ENCODE measurements at regions not wholly inside any gene's neighbourhood (a gene's known extent, or its start where the extent isn't known, plus 50 kb on each side); places are given as distances from the start of the nearest gene placed in this dataset.

GRCh38 chr13:64073203-64073602 lies 2657.6 kb upstream of the PCDH20 start:
- TF ChIP-seq POLR2A (IDR thresholded peaks at IDR 0.05): no peak
- TF ChIP-seq, protein P1, sequence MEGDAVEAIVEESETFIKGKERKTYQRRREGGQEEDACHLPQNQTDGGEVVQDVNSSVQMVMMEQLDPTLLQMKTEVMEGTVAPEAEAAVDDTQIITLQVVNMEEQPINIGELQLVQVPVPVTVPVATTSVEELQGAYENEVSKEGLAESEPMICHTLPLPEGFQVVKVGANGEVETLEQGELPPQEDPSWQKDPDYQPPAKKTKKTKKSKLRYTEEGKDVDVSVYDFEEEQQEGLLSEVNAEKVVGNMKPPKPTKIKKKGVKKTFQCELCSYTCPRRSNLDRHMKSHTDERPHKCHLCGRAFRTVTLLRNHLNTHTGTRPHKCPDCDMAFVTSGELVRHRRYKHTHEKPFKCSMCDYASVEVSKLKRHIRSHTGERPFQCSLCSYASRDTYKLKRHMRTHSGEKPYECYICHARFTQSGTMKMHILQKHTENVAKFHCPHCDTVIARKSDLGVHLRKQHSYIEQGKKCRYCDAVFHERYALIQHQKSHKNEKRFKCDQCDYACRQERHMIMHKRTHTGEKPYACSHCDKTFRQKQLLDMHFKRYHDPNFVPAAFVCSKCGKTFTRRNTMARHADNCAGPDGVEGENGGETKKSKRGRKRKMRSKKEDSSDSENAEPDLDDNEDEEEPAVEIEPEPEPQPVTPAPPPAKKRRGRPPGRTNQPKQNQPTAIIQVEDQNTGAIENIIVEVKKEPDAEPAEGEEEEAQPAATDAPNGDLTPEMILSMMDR (IDR thresholded peaks at IDR 0.05): no peak
